Epithelial cell of prostate (primary cell): ENCODE measurements at regions not wholly inside any gene's neighbourhood (a gene's known extent, or its start where the extent isn't known, plus 50 kb on each side); places are given as distances from the start of the nearest gene placed in this dataset.

Source experiments
- DNase-seq: peaks from one replicate; pipeline ENCODE4 v3.0.0-alpha.2; 2011; ENCODE audit warnings: low read depth, low spot score
- H3K27ac ChIP-seq: fragments of 450-650 bp; 2 replicates; pipeline ENCODE4 v1.5.1; 2017; ENCODE audit warnings: mild to moderate bottlenecking

- H3K27ac ChIP-seq = no peak overlapping the region
- DNase-seq = no peak
Observed at GRCh38 chr10:29926693-29927048, 132.7 kb downstream of the JCAD start.

DNA sequence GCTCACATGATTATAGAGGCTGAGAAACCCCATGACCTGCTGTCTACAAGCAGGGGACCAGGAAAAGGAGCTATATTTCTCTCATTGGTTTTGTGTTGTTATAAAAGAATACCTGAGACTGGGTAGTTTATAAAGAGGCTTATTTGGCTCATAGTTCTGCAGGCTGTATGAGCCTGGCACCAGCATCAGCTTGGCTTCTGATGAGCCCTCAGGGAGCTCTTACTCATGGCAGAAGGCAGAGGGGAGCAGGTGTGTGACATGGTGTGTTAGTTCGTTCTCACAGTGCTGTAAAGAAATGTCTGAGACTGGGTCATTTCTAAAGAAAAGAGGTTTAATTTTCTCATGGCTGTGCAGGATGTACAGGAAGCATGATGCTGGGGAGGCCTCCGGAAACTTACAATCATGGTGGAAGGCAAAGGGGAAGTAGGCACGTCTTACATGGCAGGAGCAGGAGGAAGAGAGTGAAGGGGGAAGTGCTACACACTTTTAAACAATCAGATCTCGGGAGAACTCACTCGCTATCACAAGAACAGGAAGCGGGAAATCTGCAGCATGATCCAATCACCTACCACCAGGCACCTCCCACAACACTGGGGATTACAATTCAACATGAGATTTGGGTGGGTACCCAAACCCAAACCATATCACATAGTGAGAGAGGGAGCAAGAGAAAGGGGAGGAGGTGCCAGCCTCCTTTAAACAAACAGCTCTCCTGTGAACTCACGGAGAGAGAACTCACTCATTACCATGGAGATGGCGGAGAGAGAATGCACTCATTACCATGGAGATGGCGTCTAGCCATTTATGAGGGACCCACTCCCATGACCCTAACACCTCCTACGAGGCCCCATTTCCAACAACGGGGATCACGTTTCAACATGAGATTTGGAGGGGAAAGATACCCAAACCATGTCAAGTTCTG lies 133.4 kb downstream of the JCAD start:
- no peak overlapping the region for H3K27ac ChIP-seq
- DNase-seq = no peak

DNA sequence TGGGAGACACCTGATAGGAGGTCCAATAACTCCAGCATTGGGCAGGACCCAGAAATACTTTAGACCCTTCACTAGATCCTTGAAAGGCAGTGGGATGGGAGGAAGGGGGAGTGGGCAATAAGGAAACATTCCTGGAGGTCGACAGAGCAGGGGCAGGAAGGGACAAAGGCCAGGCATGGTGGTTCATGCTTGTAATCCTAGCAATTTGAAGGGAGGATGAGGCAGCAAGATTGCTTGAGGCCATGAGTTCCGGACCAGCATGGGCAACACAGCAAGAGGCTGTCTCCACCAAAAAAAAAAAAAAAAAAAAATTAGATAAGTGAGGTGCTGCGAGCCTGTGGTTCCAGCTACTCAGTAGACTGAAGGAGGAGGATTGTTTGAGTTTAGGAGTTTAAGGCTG lies 134.9 kb downstream of the JCAD start:
- no peak for DNase-seq
- H3K27ac ChIP-seq = no peak overlapping the region

DNA sequence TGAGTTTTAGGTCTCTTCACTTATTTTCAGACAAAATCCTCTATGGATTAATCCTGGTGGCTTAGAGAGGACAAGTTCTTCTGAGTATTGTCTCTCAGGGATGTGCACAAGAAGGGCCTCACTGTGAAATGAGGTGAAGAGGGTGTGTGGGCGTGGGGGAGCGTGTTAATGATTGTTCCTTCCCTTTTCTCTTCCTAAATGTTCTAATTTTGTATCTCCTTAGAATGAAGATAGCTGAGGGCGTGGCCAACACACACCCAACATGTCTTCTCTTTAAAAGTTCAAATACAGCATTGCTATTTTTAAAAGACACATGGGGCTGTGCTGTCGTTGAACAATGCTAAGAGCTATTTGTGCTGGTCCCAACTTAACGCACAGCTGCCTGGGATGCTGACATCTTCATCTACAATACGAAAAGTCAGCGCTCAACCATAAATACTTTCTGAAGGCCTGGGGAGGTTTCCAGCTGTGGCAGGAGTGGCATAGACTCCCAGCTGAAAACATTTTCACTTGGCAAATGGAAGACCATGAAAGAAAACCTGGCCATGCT lies 135.9 kb downstream of the JCAD start:
- no peak overlapping the region for H3K27ac ChIP-seq
- no peak for DNase-seq

- no peak overlapping the region for H3K27ac ChIP-seq
- DNase-seq = no peak
Observed at GRCh38 chr10:29922892-29923291, 136.5 kb downstream of the JCAD start.

- no peak overlapping the region for H3K27ac ChIP-seq
- no peak for DNase-seq
Observed at GRCh38 chr10:29922226-29922625, 137.2 kb downstream of the JCAD start.

DNA sequence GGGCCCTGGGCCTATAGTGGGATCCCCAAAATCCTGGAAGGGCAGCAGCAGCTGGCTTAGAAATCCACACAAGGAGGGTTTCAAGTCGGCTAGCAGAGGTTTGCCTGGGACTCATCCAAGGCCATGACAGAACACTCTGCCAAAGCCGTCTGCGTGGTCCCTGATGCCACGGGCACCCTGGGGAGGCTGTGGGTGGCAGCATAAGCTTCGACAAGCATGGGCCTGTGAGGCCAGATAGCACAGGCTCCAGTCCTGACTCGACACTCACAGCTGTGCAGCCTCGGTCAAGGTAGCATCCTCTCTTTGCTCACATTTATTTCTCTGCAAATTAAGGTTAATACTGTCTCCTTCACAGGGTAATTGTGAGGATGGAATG lies 138.3 kb downstream of the JCAD start:
- no peak for DNase-seq
- no peak overlapping the region for H3K27ac ChIP-seq

- no peak for DNase-seq
- H3K27ac ChIP-seq = no peak overlapping the region
Observed at GRCh38 chr10:29920408-29921070, 138.8 kb downstream of the JCAD start.

DNA sequence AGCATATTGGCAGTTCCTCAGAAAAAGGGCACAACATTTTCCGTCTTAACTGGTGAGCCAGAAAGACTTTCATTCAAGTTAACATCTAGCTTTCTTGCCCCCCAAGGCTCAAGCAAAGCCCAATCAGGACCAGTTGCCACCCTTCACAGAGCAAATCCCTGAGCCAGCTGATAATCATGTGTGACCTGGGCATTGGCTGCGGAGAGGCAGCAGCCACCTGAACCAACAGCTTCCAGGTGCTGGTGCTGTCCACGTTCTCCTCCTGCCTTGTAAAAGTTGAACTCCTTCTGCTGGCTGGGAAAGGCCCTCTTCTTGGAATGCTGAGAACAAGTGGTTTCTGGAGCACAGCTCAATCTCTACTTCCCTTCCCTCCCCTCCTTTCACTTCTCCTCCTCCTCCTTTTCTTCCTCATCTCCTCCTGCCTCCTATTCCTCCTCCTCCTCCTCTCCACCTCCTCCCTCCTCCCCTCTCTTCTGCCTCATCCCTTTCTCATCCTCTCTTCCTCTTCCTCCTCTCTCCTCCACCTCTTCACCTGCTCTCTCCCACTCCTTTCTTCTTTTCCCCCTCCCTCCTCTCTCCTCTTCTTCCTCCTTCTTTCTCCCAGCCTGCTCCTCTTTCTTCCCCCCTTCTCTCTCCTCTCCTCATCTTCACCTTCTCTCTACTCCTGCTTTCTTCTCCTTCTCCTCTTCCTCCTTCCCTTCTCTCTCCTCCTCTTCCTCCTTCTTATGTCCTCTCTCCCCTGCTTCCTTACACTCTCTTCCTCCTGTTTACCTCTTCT lies 140.6 kb downstream of the JCAD start:
- H3K27ac ChIP-seq = no peak overlapping the region
- no peak for DNase-seq

DNA sequence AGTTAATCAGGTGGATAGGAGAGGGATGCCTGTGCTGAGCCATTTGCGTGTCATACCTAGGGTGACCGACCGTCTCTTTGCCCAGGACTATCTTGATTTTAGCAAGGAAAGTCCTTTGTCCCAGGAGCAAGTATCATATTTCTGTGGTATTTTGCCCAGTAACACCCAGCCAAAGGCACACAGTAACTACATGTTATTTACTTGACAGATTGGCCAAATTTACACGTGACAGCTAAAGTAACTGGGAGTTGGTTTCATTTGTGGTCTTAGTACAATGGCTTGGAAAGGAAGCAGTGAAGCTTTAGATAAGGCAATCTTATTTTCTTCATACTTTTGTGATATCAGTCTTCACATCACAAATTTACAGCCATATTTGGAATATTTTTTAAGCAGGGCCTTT lies 142.1 kb downstream of the JCAD start:
- no peak overlapping the region for H3K27ac ChIP-seq
- no peak for DNase-seq

DNA sequence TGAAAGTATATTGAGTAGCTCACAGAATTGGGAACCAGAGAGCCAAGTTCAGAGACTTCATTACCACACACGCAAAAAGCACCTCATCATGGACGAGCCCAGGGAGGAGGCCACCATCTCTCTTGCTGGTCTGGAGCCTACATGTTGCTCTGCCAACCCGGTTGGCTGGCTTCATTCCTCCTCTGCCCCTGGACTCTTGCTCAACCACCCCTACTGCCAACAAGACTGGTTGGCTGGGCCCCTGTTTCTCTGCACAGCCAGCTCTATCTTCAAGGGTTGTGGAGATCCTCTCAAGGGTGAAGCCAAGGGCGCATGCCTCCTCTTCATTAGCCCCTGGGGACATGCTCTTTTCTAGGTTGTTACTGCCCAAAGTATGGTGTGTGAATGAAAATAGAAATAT lies 142.7 kb downstream of the JCAD start:
- H3K27ac ChIP-seq = no peak overlapping the region
- no peak for DNase-seq

- DNase-seq = no peak
- H3K27ac ChIP-seq = no peak overlapping the region
Observed at GRCh38 chr10:29914986-29915785, 144.2 kb downstream of the JCAD start.

GRCh38 chr10:29908962-29909361 lies 150.4 kb downstream of the JCAD start:
- no peak overlapping the region for H3K27ac ChIP-seq
- DNase-seq = no peak

GRCh38 chr10:29900865-29901264 lies 158.5 kb downstream of the JCAD start:
- no peak for DNase-seq
- H3K27ac ChIP-seq = no peak overlapping the region

- DNase-seq = no peak
- H3K27ac ChIP-seq = no peak overlapping the region
Observed at GRCh38 chr10:29897999-29898716, 161.2 kb downstream of the JCAD start.

- H3K27ac ChIP-seq = no peak overlapping the region
Observed at GRCh38 chr10:29897430-29897829, 162.0 kb downstream of the JCAD start.

DNA sequence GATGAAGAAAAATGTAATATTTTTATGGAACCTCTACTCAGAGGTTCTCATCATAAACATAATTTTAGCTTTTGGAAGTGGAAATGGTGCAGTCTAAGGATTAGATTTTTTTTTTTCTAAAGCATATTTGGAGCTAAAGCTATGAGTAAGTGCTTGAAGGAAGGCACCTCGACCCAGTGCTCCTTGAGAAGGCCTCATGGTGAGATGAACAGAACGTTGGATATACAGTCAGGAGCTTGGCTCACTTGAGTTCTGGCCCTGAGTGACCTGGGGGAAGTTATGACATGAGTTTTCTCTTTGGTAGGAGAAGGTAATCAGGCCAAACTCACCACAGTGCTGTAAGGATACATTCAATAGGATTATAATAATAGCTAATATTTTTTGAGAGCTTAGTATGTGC lies 163.3 kb downstream of the JCAD start:
- DNase-seq = no peak
- no peak overlapping the region for H3K27ac ChIP-seq

More at GRCh38 chr10:29897430-29897829, 162.0 kb downstream of the JCAD start:
- DNase-seq = no peak

DNA sequence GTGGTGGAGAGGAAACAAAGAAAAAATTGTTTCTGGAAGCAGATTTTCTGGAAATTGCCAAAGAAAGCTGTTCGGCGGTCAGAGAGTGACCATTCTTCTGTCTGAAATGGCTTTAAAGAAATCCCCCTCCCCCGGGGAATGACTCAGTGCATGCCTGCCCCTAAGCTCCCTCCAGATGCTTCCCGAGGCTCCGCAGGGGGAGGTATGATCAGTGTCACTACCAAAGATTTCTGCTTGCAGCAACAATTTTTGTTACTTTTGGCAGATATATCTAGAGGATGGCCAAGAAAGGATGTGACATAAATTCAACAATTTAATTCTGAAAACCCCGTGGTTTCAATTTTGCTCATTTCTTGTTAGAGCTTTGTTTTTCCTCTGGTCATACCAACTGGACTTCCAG lies 163.9 kb downstream of the JCAD start:
- DNase-seq = no peak
- H3K27ac ChIP-seq = no peak overlapping the region

DNA sequence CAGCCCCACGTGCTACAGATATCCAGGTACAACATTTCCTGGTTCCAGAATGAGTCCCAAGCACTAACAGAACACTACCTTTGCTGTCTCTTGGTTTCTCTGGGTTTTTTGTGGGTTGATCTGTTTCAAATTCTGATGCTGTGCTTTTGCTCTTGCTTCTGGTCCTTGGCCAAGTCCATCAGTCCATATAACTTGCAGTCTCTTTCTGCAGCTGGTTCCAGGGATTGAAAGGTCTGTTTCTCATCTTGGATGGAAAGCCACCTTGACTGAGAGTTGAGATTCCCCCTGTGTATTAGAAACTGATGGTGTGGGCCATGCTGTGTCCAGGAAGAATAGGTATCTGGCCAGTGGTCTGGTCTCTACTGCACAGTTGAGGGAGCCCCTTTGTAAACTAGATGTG lies 171.1 kb downstream of the JCAD start:
- H3K27ac ChIP-seq = no peak overlapping the region
- DNase-seq = no peak
